ENCODE measurements at regions not wholly inside any gene's neighbourhood (a gene's known extent, or its start where the extent isn't known, plus 50 kb on each side); places are given as distances from the start of the nearest gene placed in this dataset.
"Not testable (repeated sequence)": the region's sequence is repeated elsewhere in the genome, so short reads cannot be mapped to it uniquely, and the experiment has no call there.

- no peak for DNase-seq
Observed at GRCh38 chr1:184882957-184883815, 91.1 kb downstream of the NIBAN1 start.

DNA sequence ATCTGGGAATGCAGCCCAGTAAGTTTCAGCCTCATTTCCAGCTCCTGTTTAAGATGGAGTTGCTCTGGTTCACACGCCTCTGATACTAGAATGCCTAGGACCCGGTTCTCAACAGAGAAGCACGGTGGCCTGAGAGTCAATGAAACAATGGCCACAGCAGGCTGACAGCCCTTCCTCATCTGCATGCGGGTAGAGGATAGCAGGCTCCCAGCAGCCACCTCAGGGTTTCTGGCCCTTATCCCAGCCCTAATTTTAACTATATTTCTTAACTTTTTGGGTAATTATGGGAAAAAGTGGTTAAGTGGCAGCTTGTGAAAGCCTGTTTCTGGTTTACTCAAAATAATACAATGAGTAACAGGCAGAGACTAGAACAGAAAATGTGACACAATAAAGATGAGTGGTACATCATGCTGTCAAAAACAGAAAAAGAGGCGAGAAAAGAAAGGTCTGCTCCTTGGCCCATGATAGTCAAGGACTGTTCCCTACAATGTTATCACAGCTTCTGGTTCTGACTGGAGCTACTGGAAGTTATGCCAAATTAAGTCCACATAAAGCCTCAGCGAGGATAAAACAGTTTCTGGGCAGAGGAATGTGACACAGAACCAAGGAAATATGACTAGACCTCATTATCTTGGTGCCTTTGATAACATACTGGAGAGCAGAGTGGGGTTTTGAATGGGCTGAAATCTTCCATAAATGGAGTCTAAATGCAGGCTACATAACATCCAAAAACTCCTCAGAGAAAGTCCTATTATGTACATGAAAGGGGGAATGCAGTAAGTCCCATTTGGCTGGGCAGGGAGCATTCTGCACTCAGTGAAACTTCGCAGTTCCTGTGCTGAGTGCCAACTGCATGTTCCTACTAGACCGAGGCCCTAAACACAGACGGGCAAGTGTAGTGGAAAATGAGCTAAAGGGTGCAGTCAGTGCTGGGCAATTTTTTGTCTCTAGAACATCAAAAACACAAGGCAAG lies 92.1 kb downstream of the NIBAN1 start:
- no peak for DNase-seq

- DNase-seq: no peak
Observed at GRCh38 chr1:184879876-184880557, 94.3 kb downstream of the NIBAN1 start.

GRCh38 chr1:184878602-184879001 lies 95.7 kb downstream of the NIBAN1 start:
- no peak for DNase-seq

DNA sequence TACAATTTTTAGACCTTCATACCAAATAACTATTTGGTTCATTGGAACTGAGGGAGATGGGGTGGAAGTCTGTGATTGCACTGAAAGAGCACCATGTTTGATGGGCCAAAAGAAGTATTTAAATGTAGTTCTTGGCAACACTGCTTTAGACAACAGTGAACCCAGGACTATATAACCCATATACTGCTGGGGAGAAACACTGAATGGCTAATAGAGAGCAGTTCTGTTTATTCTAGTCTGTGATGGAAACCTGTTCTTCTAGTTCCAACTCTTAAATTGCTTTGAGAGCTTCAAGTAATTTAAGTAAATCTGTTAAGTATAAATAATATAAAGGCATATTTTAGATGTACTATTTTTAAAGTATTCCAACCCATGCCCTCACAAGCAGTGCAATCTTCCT lies 96.3 kb downstream of the NIBAN1 start:
- no peak for DNase-seq

DNA sequence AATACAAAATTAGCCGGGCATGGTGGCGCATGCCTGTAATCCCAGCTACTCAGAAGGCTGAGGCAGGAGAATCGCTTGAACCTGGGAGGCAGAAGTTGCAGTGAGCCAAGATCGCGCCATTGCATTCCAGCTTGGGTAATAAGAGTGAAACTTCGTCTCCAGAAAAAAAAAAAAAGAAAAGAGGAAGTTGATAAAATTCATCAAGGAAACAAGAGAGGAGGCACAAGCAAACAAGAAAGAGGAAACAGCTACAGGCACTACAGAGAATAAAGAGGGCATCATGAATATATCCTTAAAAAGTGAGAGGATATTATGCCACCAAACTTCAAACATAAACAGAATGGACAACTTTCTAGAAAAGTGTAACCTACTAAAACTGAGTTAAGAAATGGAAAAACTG lies 98.3 kb downstream of the NIBAN1 start:
- not testable (repeated sequence) for DNase-seq

DNA sequence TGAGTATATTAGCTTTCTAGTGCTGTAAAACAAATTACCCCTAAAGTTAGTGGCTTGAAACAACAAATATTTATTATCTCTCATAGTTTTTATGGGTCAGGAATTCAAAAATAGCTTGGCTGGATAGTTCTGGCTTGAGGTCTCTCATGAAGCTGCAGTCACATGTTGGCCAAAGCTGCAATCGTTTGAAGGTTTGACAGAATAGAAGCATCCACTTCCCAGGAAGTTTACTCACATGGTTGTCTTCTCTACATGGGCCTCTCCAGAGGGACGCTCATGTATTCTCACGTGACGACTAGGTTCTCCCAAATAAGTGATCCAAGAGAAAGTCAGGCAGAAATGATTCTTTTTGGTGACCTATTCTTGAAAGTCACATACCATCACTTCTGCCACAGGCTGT lies 99.1 kb downstream of the NIBAN1 start:
- no peak for DNase-seq

- no peak for DNase-seq
Observed at GRCh38 chr1:184870319-184870718, 104.0 kb downstream of the NIBAN1 start.

- no peak for DNase-seq
Observed at GRCh38 chr1:184867866-184868689, 106.2 kb downstream of the NIBAN1 start.

- DNase-seq: peak in 1 of 2 experiments; percentile 23
Observed at GRCh38 chr1:184866991-184867788, 107.1 kb downstream of the NIBAN1 start.

- no peak for DNase-seq
Observed at GRCh38 chr1:184866586-184866985, 107.7 kb downstream of the NIBAN1 start.

GRCh38 chr1:184865831-184866230 lies 108.5 kb downstream of the NIBAN1 start:
- no peak for DNase-seq

DNA sequence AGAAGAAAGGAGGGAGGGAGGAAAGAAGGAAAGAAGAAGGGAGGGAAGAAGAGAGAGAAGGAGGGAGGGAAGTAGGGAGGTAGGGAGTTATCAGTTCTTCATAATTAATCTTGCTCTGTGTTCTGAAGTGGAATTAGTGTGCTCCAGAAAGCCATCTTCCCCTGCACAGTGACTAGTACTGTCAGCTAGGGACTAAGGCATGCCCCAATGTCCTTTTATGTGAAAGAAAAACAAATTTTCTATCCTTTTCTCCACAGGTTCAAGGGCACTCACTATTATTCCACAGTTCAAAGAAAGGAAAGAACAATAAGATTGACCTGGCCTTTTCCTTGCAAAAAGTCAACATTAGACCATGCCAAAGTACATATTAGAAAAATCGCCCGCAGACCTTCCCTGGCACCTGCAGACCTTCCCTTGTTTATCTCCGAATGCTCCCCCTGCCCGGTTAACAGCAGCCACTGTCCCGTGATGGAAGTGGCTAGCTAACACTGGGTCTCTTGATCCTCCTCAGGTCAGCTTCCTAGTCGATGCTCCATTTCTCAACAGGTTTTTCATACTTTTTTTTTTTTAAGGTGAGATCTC lies 107.2 kb upstream of the EDEM3 start:
- no peak for DNase-seq

DNA sequence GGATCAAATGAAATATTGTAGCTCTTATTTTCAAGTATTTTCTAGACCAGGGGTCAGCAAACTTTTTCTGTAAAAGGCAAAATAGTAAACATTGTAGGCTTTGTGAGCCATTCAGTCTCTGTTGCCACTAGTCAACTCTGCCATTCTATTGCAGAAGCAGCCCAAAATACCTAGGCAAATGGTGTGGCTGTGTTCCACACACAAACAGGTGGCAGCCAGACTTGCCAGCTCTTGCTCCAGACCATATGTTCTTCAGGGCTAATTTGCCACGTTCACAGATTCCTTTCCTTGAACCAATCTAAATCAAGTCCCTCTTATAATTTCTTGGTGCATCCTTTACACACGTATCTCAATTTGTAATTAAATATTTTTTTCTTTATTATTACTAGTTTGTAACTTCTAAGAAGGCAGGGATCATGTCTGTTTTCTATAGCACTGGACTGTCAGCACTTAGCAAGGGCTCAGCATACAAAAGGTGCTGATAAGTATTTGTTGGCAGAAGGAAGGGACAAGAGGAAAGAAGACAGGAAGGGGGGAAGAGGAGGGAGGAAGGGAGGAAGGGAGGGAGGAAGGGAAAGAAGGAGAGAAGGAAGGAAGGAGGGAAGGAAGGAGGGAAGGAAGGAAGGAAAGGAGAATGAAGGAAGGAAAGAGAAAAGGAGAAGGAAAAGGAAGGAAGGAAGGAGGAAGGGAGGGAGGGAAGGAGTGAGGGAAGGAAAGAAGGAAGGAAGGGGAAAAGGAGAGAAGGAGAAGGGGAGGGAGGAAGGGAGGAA lies 106.5 kb upstream of the EDEM3 start:
- DNase-seq: no peak

DNA sequence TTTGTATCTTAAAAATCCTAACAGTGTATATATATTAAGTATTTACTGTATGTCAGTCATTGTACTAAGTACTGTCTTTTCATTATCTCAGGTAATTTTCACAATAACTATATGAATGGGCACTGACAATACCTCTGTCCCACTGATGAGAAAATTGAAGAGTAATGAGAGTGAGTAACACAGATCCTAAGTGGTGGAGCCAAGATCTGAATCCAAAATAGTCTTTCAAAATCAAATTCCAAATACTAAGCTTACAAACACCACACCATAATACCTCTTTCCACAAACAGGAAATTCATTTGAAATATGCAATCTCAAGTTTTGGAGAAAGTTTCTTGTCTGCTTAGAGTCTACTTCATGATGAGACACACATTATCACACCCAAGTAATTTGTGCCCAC lies 105.9 kb upstream of the EDEM3 start:
- no peak for DNase-seq

DNA sequence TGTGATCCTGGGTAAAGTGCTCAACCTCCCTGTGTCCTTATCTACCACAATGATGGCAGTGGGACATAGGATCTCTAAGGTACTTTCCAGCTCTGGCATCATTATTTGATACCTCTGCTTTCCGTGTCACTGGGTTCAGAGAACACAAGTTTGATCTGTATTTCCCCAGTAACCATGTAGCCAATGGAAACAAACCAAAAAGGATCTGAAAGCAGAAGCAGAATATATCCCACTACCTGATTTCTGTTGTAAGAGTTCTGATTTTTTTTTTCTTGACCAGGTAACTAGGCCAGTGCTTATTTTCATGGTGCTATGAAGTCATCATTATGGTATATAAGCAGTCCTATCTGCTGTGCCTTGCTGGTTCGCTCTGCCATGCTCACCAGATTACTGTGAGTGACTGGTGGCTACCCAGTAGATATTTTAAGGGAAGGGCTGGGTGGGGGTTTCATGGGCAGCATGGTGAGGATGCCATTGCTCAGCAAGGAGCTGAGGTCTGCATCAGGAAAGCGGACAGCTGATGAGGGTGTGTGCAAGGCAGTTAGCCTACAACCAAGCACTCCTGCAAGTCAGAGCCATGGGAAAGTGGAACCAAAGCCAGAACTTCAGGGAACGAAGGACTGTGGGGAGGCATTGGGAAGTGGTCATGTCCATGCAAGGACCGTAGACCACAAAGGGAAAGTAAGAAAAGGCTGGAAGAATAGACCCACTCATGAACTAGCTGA lies 104.9 kb upstream of the EDEM3 start:
- DNase-seq: no peak

DNA sequence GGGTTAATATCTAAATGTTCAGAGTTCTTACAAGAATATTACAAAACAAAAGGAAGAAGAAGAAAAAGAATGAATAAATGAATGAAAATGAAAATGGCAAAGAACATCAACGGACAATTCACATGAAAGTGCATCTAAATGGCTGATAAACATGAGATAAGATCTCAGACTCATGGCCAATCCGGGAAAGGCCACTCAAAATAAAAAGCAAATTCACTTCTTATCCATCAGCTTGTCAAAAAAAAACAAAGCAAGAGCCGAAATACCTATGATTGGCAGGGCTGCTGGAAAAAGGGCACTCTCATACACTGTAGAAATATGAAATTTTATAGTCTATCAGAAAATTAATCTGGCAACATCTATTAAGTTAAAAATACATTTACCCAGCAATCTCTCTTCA lies 103.6 kb upstream of the EDEM3 start:
- no peak for DNase-seq

- DNase-seq: no peak
Observed at GRCh38 chr1:184854496-184855140, 100.0 kb upstream of the EDEM3 start.

- DNase-seq: no peak
Observed at GRCh38 chr1:184854036-184854435, 99.4 kb upstream of the EDEM3 start.

Measured in stimulated activated CD4-positive, alpha-beta T cell treated with anti-CD3 and anti-CD28 coated beads, Interleukin-4, amount 100 ng/mL, for 4 hours (primary cell).